ENCODE measurements at regions not wholly inside any gene's neighbourhood (a gene's known extent, or its start where the extent isn't known, plus 50 kb on each side); places are given as distances from the start of the nearest gene placed in this dataset.

- TF ChIP-seq ZBTB11 (CRISPR knock-in tag; IDR thresholded peaks at IDR 0.05) = no peak
- no peak for TF ChIP-seq DPF2 (IDR thresholded peaks at IDR 0.05)
- no peak for TF ChIP-seq IRF3 (IDR thresholded peaks at IDR 0.05)
- TF ChIP-seq NFYA (IDR thresholded peaks at IDR 0.05; ENCODE audit: borderline replicate concordance, low read depth, low read length) = no peak
- no peak for TF ChIP-seq ZSCAN29 (IDR thresholded peaks at IDR 0.05)
- TF ChIP-seq TCF12 (IDR thresholded peaks at IDR 0.05; ENCODE audit: low read depth, low read length) = no peak
- no peak for TF ChIP-seq SMC3 (IDR thresholded peaks at IDR 0.05; ENCODE audit: borderline replicate concordance, low read length)
Measured at GRCh38 chrX:127570276-127570675, 481.9 kb downstream of the ACTRT1 start (continued).

GRCh38 chrX:127568691-127569090 lies 483.5 kb downstream of the ACTRT1 start:
- BruUV-seq (replicated peaks) = no TSS peak
- no peak overlapping the region for H3K4me2 ChIP-seq (ENCODE audit: control insufficient read depth, insufficient read depth)
- no peak overlapping the region for H2AFZ ChIP-seq (ENCODE audit: control insufficient read depth, low read depth, low read length)
- in situ Hi-C loops (cut with MboI) (no loop called here), intact Hi-C loops (cut with micrococcal nuclease; ENCODE audit: unreplicated experiment) (no loop called here)
- no peaks in the 10 kb centered on the region for H3K27me3 ChIP-seq (replicated peaks in 1 of 2; ENCODE audit: control insufficient read depth in 2 of 2, insufficient read depth in 2 of 2, low read length in 1 of 2)
- ChIA-PET SMC1A (ENCODE audit: uncharacterized antibody, unreplicated experiment) (no interaction called here), CTCF (no interaction called here), RAD21 (ENCODE audit: unreplicated experiment) (no interaction called here), POLR2A (no interaction called here)
- H3K4me3 ChIP-seq = no peak overlapping the region
- H3K27ac ChIP-seq (ENCODE audit: control insufficient read depth, insufficient read depth) = no peak overlapping the region
- no peaks in the 10 kb centered on the region for H4K20me1 ChIP-seq (ENCODE audit: control insufficient read depth, insufficient read depth)
- H3K36me3 ChIP-seq (ENCODE audit: control insufficient read depth in 2 of 2, insufficient read depth in 2 of 2, low read length in 1 of 2) = no peaks in the 10 kb centered on the region
- H3K9me3 ChIP-seq (replicated peaks; ENCODE audit: control insufficient read depth, insufficient read depth, low read length) = no peaks in the 10 kb centered on the region
- H3K79me2 ChIP-seq (ENCODE audit: control insufficient read depth, insufficient read depth, low read length) = no peaks in the 10 kb centered on the region
- H3K4me1 ChIP-seq (ENCODE audit: control insufficient read depth, insufficient read depth, low read length) = no peaks in the 10 kb centered on the region
- DNase-seq (ENCODE audit: low read depth, low spot score) (no peak), FAIRE-seq (no peak), ATAC-seq (no peak)
- no peak overlapping the region for H3K9ac ChIP-seq (ENCODE audit: control insufficient read depth, insufficient read depth, low read length)
- WGBS (ENCODE audit: insufficient coverage, insufficient replicate concordance, low lambda C conversion rate, missing lambda C conversion rate) = 0% methylated on average over 1 of the region's 1 CpG
- TF ChIP-seq PKNOX1 (IDR thresholded peaks at IDR 0.05) (no peak), HDAC2 (IDR thresholded peaks at IDR 0.05) (no peak), MLLT1 (IDR thresholded peaks at IDR 0.05) (no peak), ZBED1 (IDR thresholded peaks at IDR 0.05; ENCODE audit: borderline replicate concordance) (no peak), KAT2A (conservative IDR thresholded peaks at IDR 0.05; ENCODE audit: control insufficient read depth, low read depth, low read length) (no peak), ELK1 (IDR thresholded peaks at IDR 0.05; ENCODE audit: low read depth, low read length) (no peak), MYC (IDR thresholded peaks at IDR 0.05; ENCODE audit: insufficient read depth, insufficient read length, insufficient replicate concordance, low read length, severe bottlenecking) (no peak), MTA3 (IDR thresholded peaks at IDR 0.05; ENCODE audit: borderline replicate concordance, low read length) (no peak)

All from GM12878 (cell line).